ENCODE measurements at regions not wholly inside any gene's neighbourhood (a gene's known extent, or its start where the extent isn't known, plus 50 kb on each side); places are given as distances from the start of the nearest gene placed in this dataset.

- H3K4me3 ChIP-seq (ENCODE audit: low read depth, low read length) = no peak overlapping the region
- TF ChIP-seq CTCF (IDR thresholded peaks at IDR 0.05; ENCODE audit: borderline replicate concordance, insufficient read depth, low read depth, low read length) = no peak
Observed at GRCh38 chr2:226622484-226622883, 177.1 kb downstream of the IRS1 start.

GRCh38 chr2:226620176-226620575 is 179.4 kb downstream of the IRS1 start:
- no peak for TF ChIP-seq CTCF (IDR thresholded peaks at IDR 0.05; ENCODE audit: borderline replicate concordance, insufficient read depth, low read depth, low read length)
- no peak overlapping the region for H3K4me3 ChIP-seq (ENCODE audit: low read depth, low read length)

GRCh38 chr2:226619707-226620106 is 179.9 kb downstream of the IRS1 start:
- no peak overlapping the region for H3K4me3 ChIP-seq (ENCODE audit: low read depth, low read length)
- TF ChIP-seq CTCF (IDR thresholded peaks at IDR 0.05; ENCODE audit: borderline replicate concordance, insufficient read depth, low read depth, low read length) = no peak

- H3K4me3 ChIP-seq (ENCODE audit: low read depth, low read length) = no peak overlapping the region
- no peak for TF ChIP-seq CTCF (IDR thresholded peaks at IDR 0.05; ENCODE audit: borderline replicate concordance, insufficient read depth, low read depth, low read length)
Observed at GRCh38 chr2:226618875-226619605, 180.6 kb downstream of the IRS1 start.

GRCh38 chr2:226618544-226618874 is 181.1 kb downstream of the IRS1 start:
- no peak overlapping the region for H3K4me3 ChIP-seq (ENCODE audit: low read depth, low read length)
- TF ChIP-seq CTCF (IDR thresholded peaks at IDR 0.05; ENCODE audit: borderline replicate concordance, insufficient read depth, low read depth, low read length) = no peak

GRCh38 chr2:226615891-226616290 is 183.7 kb downstream of the IRS1 start:
- H3K4me3 ChIP-seq (ENCODE audit: low read depth, low read length) = no peak overlapping the region
- no peak for TF ChIP-seq CTCF (IDR thresholded peaks at IDR 0.05; ENCODE audit: borderline replicate concordance, insufficient read depth, low read depth, low read length)

- no peak overlapping the region for H3K4me3 ChIP-seq (ENCODE audit: low read depth, low read length)
- TF ChIP-seq CTCF (IDR thresholded peaks at IDR 0.05; ENCODE audit: borderline replicate concordance, insufficient read depth, low read depth, low read length) = no peak
Observed at GRCh38 chr2:226611944-226612318, 187.7 kb downstream of the IRS1 start.

Measured in GM12875 (cell line).